Loucy (cell line): ENCODE measurements at regions not wholly inside any gene's neighbourhood (a gene's known extent, or its start where the extent isn't known, plus 50 kb on each side); places are given as distances from the start of the nearest gene placed in this dataset.

ENCODE experiments used
- H2AFZ ChIP-seq: fragments of 200-600 bp; sonication (generic); 2 replicates; pipeline ENCODE4 v1.6.0; 2016; ENCODE audit warnings: antibody characterized with exemption, mild to moderate bottlenecking, low read length, moderate library complexity
- H3F3A ChIP-seq: fragments of 200-600 bp; 2 replicates; pipeline ENCODE4 v1.6.0; 2016; ENCODE audit warnings: antibody characterized with exemption, low read depth, mild to moderate bottlenecking
- H3K27me3 ChIP-seq: fragments of 200-600 bp; sonication (generic); 2 replicates; pipeline ENCODE4 v1.6.1; 2014; ENCODE audit warnings: low read length, mild to moderate bottlenecking; ENCODE audit not compliant: insufficient read depth, poor library complexity, severe bottlenecking
- H3K36me3 ChIP-seq: fragments of 200-600 bp; sonication (generic); 2 replicates; pipeline ENCODE4 v1.6.1; 2016; ENCODE audit warnings: low read length; ENCODE audit not compliant: insufficient read depth
- H3K4me1 ChIP-seq: fragments of 200-600 bp; sonication (generic); 2 replicates; pipeline ENCODE4 v1.5.1; 2014; ENCODE audit warnings: low read length, mild to moderate bottlenecking; ENCODE audit not compliant: insufficient read depth, poor library complexity, severe bottlenecking
- H3K4me2 ChIP-seq: fragments of 200-600 bp; sonication (generic); 2 replicates; pipeline ENCODE4 v1.6.0; 2014; ENCODE audit warnings: antibody characterized with exemption, low read length, low read depth, mild to moderate bottlenecking; ENCODE audit not compliant: poor library complexity, severe bottlenecking
- H3K4me3 ChIP-seq: fragments of 200-600 bp; sonication (generic); 2 replicates; pipeline ENCODE4 v1.5.1; 2014; ENCODE audit warnings: low read length, mild to moderate bottlenecking, mixed read lengths; ENCODE audit not compliant: poor library complexity, severe bottlenecking
- H3K79me2 ChIP-seq: fragments of 200-600 bp; sonication (generic); 2 replicates; pipeline ENCODE4 v1.6.1; 2014; ENCODE audit warnings: low read length; ENCODE audit not compliant: insufficient read depth
- H3K9ac ChIP-seq: fragments of 200-600 bp; sonication (generic); 2 replicates; pipeline ENCODE4 v1.6.0; 2014; ENCODE audit warnings: mild to moderate bottlenecking, low read depth, low read length, moderate library complexity; ENCODE audit not compliant: poor library complexity, severe bottlenecking
- H3K9me2 ChIP-seq: fragments of 200-600 bp; sonication (generic); replicated peaks from 2 replicates; pipeline ENCODE4 v1.6.1; 2016; ENCODE audit warnings: low read depth, low read length, mixed read lengths
- H3K9me3 ChIP-seq: fragments of 200-600 bp; sonication (generic); 2 replicates; pipeline ENCODE4 v1.6.1; 2014; ENCODE audit warnings: mild to moderate bottlenecking, antibody characterized with exemption, low read length, low read depth; ENCODE audit not compliant: insufficient read depth
- H4K20me1 ChIP-seq: fragments of 200-600 bp; sonication (generic); 2 replicates; pipeline ENCODE4 v1.6.0; 2014; ENCODE audit warnings: antibody characterized with exemption, low read length, mild to moderate bottlenecking; ENCODE audit not compliant: insufficient read depth, poor library complexity, severe bottlenecking
- CTCF ChIP-seq: fragments of 200-600 bp; sonication (generic); conservative IDR thresholded peaks from 2 replicates; pipeline ENCODE4 v1.5.1; 2014; ENCODE audit warnings: mild to moderate bottlenecking, antibody characterized with exemption, low read length
- EZH2phosphoT487 ChIP-seq: fragments of 200-600 bp; IDR thresholded peaks from 2 replicates; pipeline ENCODE4 v1.6.1; 2018; ENCODE audit warnings: antibody characterized with exemption, mild to moderate bottlenecking, moderate library complexity, borderline replicate concordance

DNA sequence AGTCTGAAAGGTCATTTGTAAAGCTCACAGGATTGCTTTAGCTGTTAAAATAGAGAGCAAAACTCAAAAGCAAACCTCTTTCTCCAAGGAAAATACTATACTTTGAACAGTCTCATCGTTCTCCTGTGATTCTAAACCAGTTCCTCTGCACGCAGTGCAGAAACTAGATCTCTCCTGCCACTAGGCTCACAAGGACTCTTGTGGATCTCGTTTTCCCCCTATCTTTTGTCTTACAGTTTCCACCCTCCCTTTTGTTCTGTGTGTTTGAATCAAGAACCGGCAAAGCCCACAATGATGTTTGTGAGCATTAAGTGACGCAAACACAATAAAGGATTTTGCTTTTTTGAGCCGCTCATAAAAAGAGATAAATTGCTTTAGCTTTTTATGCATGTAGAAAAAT lies 1103.5 kb upstream of the RBFOX1 start:
- H3K4me1 ChIP-seq, result no peaks in the 10 kb centered on the region
- no peaks in the 10 kb centered on the region for H3F3A ChIP-seq
- H3K9ac ChIP-seq, result no peak overlapping the region
- no peaks in the 10 kb centered on the region for H3K9me3 ChIP-seq
- no peak overlapping the region for H2AFZ ChIP-seq
- no peaks in the 10 kb centered on the region for H3K27me3 ChIP-seq
- H3K4me3 ChIP-seq, result no peak overlapping the region
- no peaks in the 10 kb centered on the region for H4K20me1 ChIP-seq
- no peak for TF ChIP-seq EZH2phosphoT487
- no peak for TF ChIP-seq CTCF
- H3K79me2 ChIP-seq, result no peaks in the 10 kb centered on the region
- H3K9me2 ChIP-seq, result no peaks in the 10 kb centered on the region
- H3K36me3 ChIP-seq, result no peaks in the 10 kb centered on the region
- H3K4me2 ChIP-seq, result no peak overlapping the region

GRCh38 chr16:6218855-6219254 lies 1113.8 kb upstream of the RBFOX1 start:
- H3K9me3 ChIP-seq, result no peaks in the 10 kb centered on the region
- TF ChIP-seq EZH2phosphoT487 (no peak), CTCF (no peak)
- H4K20me1 ChIP-seq, result no peaks in the 10 kb centered on the region
- H3K79me2 ChIP-seq, result no peaks in the 10 kb centered on the region
- H3K9ac ChIP-seq, result no peak overlapping the region
- H3K9me2 ChIP-seq, result no peaks in the 10 kb centered on the region
- no peaks in the 10 kb centered on the region for H3K4me1 ChIP-seq
- H2AFZ ChIP-seq, result no peak overlapping the region
- H3K27me3 ChIP-seq, result no peaks in the 10 kb centered on the region
- no peaks in the 10 kb centered on the region for H3K36me3 ChIP-seq
- H3F3A ChIP-seq, result no peaks in the 10 kb centered on the region
- H3K4me3 ChIP-seq, result no peak overlapping the region
- no peak overlapping the region for H3K4me2 ChIP-seq

DNA sequence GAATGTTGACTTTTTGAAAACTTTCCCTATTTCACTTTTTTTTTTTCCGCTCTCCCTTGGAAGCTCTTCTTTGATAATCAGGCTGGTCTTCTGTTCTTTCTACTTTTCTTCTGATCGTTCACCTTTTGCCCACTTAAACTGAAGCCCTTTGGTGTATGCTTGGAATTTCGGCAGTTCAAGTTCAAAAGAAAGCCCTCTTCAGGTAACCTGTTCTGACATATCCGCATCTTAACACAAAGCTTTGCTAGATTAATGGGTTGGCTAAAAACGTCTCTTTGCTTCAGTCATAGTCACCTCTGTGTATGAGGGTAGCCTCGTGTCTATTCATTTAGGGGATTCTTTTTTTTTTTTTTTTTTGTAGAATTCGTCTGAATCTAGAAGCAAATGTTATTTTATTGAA lies 1115.8 kb upstream of the RBFOX1 start:
- Histone ChIP-seq H4K20me1 (no peaks in the 10 kb centered on the region), H3K4me2 (no peak overlapping the region), H3F3A (no peaks in the 10 kb centered on the region), H3K36me3 (no peaks in the 10 kb centered on the region), H3K9ac (no peak overlapping the region), H3K27me3 (no peaks in the 10 kb centered on the region), H3K4me1 (no peaks in the 10 kb centered on the region), H3K4me3 (no peak overlapping the region), H3K9me3 (no peaks in the 10 kb centered on the region), H2AFZ (no peak overlapping the region), H3K79me2 (no peaks in the 10 kb centered on the region), H3K9me2 (no peaks in the 10 kb centered on the region)
- TF ChIP-seq CTCF (no peak), EZH2phosphoT487 (no peak)
